DMS153 (cell line): ENCODE measurements at regions not wholly inside any gene's neighbourhood (a gene's known extent, or its start where the extent isn't known, plus 50 kb on each side); places are given as distances from the start of the nearest gene placed in this dataset.
"Not testable (repeated sequence)": the region's sequence is repeated elsewhere in the genome, so short reads cannot be mapped to it uniquely, and the experiment has no call there.

Experiments
- DNase-seq: peaks from one replicate; lab custom pipeline; 2025; lab: John Stamatoyannopoulos, UW

DNA sequence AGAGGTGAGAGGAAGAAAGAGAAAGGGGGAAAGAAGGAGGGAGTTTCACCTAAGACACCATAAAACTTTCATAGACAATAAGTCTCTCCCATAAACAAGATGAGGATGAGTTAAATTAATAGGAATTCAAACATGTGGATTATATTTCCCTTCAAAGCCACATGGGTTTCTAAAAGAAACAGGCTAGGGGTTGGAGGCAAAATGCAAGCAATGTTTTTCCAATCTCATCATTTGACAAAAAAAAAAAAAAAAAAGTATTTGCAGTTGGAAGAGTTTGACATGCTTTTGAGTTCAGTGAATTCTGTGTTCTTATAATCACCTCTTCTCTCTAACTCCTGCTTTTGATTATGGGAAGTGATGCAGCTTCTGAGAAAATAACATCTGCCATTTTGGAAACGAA is 186.1 kb upstream of the ADRA1D start:
- no peak for DNase-seq

DNA sequence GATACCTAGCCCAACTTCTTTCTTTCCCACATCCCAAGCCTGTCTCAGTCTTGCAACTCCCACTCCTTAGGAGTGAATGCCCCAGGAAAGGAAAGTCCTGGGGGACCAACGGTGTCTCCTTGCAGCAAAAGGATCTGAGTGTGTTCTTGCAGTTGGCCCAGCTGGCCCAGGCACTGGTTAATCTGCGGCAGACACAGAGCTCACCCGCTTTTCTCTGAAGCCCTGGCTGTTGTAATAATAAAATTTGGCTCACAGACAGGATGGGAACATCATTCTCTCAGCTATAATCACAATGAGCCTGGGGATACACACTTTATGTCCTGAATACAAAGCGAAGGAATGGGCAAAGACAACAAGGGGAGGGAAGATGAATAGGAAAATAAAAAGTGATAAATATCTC is 185.6 kb upstream of the ADRA1D start:
- DNase-seq = no peak

DNA sequence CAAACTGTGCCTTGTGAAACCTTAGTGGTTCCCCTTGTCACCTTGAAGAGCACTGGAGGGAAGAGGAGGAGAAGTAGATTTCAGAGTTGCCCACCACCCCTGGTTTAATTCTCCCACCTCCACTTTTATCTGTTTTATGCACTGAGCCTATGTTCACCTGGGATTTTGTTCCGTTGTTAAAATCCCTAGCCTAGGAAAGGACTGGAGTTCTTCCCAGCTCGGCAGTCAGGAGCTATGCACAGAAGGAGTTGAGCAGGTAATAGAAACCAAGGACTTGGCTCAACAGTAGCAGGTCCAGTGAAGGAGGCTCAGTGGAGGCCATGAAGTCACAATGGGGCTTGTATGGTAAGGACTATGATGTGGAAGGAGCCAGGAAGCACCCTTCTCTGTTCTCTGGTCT is 182.4 kb upstream of the ADRA1D start:
- no peak for DNase-seq

DNA sequence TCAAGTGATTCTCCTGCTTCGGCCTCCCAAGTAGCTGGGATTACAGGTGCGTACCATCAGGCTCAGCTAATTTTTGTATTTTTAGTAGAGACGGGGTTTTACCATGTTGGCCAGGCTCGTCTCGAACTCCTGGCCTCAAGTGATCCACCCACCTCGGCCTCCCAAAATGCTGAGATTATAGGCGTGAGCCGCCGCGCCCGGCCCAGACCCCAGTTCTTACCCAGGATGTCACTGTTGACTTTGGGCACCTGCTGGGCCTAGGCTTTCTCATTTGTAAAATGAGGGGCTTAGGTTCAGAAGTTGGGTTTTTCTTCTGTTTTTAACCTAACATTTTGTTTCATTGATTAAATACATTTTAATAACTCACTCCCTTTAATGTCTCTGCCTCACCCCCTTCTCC is 181.7 kb upstream of the ADRA1D start:
- DNase-seq = not testable (repeated sequence)

DNA sequence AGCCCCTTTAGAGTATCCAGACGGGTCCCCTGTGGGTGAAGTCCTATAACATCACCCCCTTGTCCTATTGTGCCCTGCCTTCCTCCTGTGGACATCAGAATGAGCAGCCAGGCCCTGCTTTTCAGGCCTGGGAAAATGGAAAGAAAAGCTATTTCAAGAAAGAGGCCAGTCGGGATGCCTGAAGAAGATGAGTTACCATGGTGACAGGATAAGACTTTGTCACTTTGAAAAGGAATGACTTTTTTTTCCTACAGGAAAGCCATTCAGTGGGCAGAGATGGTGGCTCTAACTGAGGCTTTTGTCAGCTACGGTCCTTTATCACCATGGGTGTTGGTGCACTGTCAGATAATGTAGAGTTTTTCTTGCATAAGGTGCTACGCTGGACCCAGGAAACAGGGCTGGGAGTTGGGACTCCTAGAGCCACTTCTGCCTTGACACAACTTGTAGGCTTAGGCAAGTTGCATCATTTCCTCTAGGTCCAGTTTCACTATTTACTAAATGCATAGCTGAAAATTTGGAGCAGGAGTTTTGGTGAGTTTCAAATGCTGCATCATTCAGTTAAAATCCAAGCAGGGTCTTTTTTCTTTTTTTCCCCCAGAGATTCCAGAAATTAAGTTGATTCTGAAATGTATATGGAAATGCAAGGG is 179.0 kb upstream of the ADRA1D start:
- DNase-seq = no peak

DNA sequence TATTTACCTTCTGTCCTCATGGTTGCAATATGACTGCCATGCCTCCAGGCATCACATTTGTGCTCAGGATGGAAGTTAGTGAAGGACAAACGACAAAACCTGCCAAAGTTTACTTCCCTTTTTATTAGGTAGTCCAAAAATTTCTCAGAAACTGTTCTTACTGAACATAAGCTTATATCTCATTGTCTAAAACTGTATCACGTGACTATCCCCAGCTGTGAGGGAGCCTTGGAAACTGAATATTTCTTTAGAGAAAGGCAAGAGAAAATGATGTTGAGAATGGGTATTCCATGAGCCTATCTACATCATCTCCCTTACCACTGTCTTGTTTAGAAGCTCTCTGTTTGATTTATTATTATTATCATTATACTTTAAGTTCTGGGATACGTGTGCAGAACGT is 169.1 kb upstream of the ADRA1D start:
- no peak for DNase-seq

DNA sequence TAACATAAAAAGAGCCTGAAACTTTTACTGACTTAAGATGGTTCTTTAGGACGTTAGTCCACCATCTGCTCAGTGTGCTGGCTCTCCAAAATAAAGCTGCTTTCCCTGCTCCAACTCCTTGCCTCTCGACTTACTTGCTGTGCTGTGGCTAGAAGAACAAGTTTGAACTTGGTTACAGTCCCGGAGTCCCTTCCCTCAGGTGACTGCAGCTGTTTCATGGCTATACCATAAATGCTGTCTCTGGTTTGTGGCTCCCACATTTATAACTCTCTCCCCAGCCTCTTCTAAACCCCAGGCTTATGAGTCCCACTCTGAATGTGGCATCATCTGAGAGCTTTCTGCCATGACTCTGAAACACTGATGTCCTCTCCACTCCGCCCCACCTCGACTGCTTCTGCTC is 166.2 kb upstream of the ADRA1D start:
- no peak for DNase-seq

DNA sequence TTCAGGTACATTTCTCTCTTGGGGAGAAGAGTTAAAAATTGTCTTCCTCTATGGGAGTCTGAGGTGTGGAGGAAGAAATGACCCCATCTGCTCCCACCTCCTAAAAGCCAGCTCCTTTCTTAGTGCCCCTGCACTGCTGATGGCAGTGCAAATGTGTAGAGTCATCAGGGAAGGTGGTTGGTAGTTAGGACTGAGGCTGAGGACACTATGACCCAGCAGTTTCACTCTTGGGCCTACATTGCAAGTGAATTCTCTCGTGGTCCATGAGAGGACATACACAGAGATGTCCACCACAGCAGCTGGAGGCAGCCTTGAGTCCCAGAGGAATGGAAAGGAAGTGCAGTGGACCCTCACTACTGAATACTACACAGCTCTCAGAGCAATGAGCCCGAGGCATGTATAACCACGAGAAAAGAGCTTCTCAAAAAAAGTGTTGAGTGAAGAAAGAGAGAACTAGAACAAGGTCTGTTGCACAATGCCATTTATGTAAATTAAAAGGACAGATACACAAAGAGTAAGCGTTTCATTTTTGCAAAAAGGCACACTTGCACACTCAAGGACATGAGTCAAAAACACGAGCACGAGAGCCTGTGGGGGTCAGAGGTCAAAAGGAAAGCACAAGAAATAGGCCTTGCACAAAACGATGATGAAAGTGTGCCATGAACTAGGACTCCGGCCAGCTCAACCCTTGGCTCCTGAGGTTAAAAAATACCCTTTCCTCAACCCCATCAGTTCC is 164.4 kb upstream of the ADRA1D start:
- no peak for DNase-seq

DNA sequence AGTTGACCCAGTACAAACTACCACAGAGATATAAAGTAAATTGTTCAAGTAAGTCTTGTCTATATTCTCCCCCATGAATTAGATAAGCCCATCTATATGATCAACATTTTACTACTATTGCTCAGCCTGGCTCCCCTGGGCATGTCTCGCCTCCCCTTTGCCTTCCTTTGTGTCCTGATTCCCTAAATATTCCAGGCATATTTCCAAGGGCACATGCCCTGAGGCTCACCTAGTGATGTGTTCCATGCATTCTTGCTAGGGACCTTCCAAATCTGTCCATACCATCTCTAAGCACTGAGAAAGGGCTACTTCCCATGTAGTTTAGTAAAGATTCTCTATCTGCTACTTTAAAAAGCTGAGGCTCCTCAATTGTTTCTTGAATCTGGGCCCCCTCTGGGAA is 163.1 kb upstream of the ADRA1D start:
- DNase-seq = no peak

DNA sequence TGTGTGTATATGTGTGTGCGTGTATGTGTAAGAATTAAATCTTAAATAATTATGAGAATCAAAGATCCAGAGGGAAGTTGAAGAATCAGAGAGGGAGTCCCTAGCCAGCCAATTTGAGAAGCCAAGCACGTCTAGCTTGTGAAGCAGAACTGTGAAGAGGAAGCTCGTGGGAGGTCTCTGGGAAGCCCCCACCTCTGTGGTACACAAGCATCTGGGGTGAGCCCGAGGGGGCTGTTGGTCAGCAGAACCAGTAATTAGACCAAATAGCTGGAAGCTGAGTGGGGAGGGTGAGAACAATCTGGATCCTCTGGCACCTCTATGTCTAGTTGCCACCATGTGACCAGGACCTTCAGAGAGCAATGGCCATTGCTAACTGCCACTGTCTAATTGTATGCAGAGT is 162.7 kb upstream of the ADRA1D start:
- no peak for DNase-seq

DNA sequence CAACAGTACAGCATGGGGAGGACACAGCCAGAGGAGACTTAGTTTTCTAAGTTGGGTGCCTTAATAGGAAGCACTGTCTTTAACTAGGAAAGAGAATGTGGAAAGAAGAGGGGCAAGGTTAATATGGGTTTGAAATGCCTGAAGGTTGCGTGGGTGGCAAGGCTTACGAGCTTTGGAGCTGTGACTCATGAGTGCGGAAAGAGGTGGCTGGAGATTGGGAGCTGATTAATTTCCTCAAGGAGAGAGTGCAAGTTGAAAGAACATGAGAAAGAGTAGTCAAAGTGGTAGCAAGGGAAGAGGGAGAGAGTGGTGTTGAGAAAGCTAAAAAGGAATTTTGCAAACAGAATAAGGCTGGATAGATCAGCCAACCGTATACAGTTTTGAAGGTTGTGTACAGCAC is 157.5 kb upstream of the ADRA1D start:
- DNase-seq = no peak

DNA sequence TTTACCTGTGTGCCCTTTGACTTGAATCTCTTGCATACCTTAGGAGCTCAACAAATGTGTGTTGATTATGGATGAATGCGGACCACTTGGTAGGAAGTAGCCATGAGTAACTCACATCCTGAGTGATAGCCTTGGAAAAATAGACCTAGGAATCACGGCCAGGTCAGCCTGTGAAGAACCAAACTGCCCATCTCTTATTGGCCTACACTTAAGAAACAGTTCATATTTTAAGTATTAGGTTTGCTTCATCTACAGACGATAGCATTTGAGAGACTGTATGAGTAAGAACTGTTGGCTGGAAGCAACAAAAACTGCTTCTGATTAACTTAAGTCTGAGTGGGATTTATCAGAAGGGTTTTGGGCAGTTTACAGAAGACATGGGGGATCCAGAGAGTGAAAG is 152.5 kb upstream of the ADRA1D start:
- DNase-seq = no peak

DNA sequence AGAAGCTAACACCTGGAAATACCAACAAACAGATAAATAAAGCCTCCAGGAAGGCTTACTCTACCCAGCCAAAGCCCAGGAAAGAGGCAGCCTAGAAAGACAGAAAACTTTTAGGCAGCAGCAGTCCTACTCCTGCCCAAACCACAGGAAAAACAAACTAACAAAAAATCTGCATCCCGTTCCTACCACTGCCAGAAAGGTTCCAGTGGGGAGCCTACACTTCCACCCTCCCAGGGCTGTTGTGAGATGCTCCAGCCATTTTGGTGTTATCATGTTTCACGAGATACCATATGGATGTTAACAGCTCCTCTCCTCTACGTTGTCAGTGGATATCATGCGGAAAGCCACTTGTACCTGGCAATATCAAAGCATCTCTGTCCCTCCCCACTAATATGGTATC is 135.9 kb upstream of the ADRA1D start:
- DNase-seq = no peak

DNA sequence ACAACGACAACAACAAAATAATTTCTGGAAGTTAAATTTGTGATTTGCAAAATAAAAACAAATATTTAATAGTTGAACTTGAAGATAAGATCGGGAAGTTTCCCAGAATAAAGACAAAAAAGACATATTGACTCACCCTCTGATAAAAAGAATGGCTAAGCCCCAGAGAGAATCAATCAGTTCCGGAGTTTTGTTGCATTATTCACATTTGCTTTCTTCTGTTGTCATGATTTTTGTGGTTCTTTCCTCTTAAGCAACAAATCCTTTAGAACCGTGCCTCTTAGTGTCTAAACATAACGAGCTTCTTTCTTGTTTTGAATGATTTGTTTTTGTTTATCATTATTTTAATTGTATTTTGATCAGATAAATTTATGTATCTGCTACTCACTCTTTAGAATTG is 134.9 kb upstream of the ADRA1D start:
- no peak for DNase-seq

DNA sequence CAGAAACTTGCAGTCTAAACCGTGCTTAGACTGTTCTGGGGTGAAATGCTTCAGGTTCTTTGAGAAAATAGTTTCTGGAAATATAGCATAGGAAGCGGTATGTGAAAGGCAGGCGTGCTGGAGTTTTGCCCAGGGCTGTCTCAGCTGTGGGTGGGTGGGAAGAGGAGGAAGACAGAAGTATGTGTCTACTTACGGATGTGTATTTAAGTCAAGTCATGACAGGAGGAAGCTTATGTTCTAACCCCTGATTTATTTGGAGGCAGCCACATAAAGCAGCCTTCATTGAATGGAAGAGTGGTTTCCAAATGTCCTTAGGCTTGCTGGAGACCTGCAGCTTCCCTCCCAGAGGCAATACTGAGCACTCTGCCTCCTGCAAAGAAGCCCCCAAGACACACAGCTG is 126.8 kb upstream of the ADRA1D start:
- no peak for DNase-seq

DNA sequence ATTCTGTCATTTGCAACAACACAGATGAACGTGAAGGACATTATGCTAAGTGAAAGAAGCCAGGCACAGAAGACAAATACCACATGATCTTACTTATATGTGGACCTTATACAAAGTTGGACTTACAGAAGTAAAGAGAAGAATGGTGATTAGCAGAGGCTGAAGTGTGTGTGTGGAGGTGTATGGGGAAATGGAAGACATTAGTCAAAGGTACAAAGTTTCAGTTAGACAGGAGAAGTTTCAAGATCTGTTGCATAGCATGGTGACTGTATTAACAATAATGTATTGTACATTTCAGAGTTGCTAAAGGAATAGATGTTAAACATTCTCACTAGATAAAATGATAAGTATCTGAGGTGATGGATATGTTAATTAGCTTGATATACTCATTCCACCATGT is 124.4 kb upstream of the ADRA1D start:
- no peak for DNase-seq

DNA sequence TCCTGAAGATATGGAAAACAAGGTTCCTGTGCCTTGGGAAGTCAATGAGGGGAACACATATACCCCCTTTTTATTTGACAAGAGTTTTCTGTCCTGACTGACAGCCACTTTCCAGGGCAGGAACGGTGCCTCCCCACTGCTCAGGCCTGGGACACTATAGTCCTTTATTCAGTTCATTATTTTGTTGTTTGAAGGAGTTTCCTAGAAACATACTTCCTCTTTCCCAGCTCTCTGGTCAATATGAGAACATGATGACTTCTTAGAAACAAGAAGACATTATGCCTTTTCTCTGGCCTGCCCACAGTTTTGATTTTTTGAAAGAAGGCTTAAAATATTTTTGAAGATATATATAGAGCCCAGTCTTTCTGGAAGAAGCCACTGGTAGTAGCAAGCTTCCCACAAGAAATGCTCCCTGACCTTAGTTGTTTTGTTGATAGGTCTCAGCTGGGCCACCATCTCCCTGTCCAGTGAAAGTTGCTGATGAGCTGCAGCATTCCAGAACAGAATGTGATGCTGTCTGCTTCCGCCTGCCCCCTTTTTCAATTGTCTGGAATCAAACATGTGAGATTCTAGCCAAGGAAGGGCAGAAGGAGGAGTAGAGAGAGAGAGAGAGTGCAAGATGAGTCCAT is 122.7 kb upstream of the ADRA1D start:
- DNase-seq = no peak

DNA sequence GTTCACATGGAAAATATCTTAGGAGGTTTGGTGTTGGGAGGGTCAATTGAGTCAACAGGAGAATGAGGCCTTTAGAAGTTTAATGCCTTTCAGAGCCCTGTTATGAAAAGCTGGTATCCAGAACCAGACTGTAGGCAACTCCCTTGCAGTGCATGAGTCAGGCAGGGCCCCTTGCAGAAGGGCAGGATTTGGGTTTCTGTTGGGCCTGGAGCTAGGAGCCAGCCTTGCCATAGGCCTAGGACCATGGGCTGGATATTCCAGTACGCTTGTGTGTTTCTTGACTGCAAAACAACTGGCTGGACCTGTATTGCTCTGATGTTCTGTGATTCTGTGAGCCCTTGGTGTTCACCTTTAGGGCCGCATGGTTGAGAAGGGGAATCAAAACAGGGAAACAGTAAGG is 121.8 kb upstream of the ADRA1D start:
- DNase-seq = no peak

DNA sequence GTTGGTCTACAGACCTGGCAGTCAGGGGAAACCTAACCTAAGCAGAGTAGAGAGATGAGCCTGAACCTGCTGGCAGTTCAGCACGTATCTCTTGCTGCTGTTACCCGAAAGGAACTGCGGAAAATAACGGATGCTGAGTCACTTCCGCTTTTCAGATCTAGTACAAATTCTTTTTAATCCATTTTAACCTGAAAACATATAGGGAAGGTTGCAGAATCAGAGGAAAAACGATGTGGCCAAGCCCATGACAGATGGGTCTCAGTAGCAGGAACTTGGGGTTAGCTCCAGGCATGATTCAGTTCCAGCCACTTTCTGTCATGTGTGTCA is 120.7 kb upstream of the ADRA1D start:
- no peak for DNase-seq

DNA sequence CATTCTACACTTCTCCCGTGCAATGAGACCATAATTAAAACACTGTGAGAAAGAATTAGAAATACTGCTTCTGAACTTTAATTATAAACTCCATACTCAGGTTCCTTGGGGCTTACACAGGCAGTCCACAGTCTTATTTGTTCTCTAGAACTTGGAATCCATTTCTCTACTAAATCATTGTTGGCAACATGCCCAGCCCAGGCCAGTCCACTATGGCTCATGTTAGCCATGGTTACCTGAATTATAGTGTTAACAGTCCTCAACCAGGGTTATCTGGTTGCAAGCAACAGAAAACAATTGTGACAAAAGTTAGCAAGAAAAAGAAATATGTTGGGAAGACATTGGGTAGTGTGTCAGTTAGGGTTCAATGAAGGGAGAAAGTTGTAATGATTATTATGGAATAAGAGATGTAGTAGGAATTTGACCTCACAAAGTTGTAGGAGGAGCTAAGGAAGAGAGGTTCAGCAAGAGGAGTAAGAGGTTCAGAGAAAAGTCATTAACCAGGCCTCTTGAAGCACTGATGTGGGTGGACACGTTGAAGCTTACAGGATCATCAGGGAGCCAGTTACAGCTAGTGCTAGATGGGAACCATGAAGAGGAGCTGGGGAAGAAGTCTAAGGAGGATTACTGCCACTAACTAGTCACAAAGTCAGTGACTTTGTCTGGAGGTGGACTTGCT is 120.2 kb upstream of the ADRA1D start:
- DNase-seq = no peak

DNA sequence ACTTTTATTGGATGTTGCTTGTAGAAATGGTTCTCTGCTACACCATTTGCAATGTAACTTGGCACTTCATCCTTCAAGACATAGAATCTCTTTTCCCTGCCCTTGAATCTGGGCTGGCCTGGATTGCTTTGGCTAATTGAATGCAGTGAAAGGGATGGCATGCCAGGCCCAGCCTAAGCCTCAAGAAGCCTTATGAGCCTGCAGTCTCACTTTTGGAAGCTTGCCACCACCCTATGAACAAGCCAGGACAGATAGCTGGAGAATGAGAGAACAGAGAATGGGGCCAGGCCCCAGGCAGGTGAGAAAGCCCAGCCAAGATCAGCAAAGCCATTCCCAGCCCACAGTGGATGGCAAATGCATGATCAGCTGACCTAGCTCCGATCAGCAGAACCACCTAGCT is 117.0 kb upstream of the ADRA1D start:
- no peak for DNase-seq

DNA sequence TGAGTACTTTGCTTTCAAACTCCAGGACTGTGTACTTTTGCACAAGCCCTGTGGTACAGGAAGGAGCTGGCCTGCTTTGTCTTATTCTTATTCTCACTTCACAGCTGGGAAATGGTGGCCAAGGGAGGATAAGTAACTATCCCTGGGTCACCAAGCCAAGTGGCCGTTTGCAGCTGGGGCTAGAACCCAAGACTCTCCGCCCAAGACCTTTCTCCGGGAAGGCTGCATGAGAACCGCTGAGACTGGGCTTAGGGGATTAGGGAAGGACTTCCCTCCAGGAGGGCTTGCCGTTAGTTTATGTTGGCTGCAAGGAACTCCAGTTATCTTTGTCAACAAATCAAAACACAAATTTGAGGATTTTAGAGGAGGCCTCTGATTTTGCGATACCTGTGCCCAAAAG is 109.5 kb upstream of the ADRA1D start:
- DNase-seq = no peak

DNA sequence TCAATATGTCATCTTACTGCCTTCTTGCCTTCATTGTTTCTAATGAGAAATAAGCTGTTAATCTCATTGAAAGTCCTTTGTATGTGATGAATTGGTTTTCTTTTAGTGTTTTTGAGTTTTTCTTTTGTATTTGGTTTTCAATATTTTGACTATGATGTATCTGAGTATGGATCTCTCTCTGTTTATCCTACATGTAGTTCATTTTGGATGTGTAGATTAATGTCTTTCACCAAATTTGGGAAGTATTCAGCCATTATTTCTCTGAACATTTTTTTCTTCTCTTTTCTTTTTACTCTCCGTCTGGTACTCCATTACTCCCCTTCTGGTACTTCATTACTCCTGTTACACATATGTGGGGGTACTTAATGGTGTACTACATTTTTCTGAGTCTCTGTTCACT is 103.3 kb upstream of the ADRA1D start:
- no peak for DNase-seq
